HL-60/S4 treated with phorbol 12-myristate 13-acetate at 8.2 ng/mL for 4 days and 3 days (cell line): ENCODE measurements at regions not wholly inside any gene's neighbourhood (a gene's known extent, or its start where the extent isn't known, plus 50 kb on each side); places are given as distances from the start of the nearest gene placed in this dataset.

Experiments
- in situ Hi-C: fragments of 300-500 bp; cut with MboI; formaldehyde crosslinking; loops from 2 replicates; pipeline ENCODE4 v1.15.0; 2022; ENCODE audit warnings: low sequenced_read_pairs

DNA sequence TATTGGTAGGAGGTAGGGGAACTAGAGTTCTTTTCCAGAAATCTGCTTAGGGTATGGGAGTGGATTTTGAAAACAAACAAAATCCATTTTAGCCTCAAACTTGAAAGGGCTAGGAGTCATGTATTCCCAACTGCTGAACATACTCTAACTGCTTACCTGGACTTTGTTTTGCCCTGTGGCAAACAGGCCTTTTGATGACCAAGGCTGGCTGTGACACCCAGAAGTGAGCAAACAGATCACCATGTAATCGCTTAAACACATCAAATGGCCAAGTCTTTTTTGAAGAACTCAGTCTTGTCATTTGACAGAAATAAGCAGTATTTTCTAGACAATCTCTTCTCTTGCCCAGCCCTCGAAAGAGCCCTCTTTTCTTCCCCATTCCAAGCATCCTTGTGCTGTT lies 203.4 kb downstream of the KIT start:
- in situ Hi-C loops: no loop called here

DNA sequence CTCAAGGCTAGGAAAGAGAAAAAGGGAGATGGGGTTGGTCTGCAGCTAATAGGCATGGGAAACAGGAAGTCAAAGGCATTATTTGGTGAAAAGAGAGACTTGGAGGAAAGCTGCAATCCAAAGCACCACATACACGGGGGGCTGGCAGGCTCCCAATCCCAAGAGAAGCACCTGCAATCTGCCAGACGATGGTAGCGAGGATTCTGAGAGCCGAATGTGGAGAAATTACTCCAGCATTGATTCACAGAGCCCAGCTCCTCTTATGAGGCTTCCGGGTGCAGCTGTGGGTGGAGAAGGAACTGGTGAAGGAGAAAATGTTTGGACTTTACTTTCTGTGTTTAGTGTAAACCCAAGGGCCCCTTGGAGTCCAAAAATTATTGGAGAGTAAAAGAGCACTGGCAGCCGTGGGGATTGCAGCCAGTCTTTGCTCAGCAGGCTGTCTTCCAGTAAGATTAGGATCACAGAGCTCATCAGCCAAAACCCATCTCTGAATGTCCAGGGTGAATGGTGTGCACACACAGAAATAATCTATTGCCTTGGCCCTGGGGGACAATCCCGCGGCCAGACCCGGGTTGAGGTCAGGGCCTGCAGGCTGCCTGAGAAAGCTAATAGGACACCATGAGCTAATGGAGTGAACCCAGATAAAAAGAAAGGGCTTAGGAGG lies 197.6 kb downstream of the KIT start:
- in situ Hi-C loops: no loop called here

DNA sequence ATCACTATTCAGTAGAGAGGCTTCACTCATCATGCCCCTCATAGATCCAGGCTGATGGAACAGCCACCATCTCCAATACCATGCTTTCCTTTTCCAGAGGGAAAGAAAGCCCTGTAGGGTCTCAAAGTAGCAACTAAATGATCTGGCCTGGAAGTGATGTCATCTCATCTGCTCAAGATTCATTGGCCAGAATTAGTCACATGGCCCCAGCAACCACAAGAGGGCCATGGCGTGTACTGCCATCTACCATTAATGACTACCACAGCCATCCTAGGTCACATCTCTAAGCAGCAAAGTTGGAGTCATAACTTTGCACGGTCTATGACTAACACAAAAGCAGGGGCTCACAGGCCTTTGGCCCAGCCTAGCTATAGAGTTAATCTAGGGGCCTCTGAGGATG lies 194.8 kb downstream of the KIT start:
- in situ Hi-C loops: no loop called here

DNA sequence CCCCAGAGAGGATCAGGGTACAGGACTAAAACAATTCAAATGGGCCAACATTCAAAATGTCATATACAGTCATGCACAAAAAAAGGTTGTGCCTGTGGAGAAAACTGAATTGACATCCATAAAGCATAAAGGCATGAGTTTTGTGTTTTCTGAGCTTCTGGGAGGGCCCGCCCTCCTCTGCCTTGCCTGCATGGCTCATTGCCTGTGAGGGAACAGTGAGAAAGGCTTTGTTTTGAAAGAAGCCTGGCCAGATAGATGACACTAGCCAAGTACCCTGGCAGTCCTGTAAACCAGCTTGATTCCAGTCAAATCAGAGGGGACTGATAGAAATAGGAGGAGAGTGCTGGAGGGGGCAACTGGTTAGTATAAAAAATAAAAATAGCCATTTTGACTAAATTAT lies 194.3 kb downstream of the KIT start:
- in situ Hi-C loops: no loop called here

DNA sequence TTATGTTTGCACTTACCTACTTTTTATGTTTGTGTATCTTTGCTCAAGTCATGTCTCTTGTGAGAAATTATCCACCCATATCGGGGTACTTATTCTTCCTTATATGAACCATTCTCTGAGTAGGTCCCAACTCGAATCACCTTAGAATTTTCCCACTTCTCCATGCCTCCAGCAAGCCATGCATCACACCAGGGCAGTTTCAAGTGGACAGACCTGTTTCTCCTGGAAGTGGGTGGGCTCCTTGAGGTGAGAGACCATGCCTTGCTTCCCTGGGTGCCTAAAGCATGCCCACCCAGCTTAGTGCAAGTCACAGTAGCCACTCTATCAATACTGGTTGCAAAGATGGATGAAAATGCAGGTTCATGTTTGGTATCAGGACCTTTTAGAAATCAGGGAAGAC lies 187.2 kb downstream of the KIT start:
- in situ Hi-C loops: loop anchor here (25.0 kb wide), 1 partner anchor 158 kb away; no protein-coding TSS in a partner anchor

DNA sequence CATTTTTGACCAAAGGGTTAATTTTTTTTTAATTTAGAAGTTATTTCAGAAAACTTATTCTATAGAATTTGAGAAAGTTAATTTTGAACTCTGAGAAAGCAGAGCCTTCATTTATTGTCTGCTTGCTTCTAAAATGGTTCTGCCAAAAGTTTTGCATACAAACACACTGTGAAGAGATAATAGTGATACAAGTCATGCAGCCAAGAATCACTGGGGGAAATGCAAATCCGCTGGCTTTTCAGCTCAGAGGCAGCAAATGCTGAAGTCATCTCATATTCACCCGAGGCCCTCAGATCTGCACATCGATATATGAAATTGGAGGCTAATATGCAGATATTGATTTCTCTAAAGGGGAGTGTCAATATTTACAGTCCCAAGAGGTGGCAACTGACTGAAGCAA lies 186.2 kb downstream of the KIT start:
- in situ Hi-C loops: loop anchor here (25.0 kb wide), 1 partner anchor 157 kb away; no protein-coding TSS in a partner anchor

DNA sequence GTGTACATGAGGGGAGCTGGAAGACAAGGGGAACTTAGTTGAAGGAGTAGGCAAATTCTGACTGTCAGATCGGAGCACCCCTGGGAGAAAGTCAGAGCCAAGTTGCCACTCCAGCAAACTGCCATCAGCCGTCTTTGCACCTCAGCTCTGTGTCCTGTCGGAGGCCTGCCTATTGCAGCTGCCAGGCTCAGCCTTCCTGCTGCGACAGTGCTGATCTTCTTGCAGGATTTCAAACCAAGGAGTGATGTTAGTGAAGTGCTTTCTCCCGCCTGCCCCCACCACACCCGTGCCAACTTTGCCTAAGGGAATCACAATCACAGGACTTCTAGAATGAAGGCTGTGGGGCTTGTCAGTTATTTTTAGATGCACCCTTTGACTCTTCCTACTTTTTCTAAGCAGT lies 185.3 kb downstream of the KIT start:
- in situ Hi-C loops: loop anchor here (25.0 kb wide), 1 partner anchor 156 kb away; no protein-coding TSS in a partner anchor

DNA sequence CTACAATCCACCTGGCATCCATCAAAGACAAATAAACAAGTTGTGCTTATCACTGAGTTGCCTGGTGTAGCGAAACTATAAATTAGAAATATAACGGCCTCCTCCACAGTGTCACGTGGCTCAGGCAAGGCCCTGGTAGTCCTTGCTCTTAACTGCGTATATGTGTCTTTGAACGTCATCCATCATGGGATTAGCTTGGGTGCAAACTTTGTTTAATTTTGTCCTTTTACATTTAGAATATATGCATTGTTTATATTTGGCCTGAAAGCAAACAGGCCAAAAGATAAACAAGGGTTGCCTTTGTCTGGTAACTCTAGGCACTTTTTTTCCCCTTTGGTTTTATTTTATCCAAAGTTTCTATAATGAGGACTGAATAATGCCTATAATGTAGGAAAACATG lies 184.9 kb downstream of the KIT start:
- in situ Hi-C loops: loop anchor here (25.0 kb wide), 1 partner anchor 155 kb away; no protein-coding TSS in a partner anchor

DNA sequence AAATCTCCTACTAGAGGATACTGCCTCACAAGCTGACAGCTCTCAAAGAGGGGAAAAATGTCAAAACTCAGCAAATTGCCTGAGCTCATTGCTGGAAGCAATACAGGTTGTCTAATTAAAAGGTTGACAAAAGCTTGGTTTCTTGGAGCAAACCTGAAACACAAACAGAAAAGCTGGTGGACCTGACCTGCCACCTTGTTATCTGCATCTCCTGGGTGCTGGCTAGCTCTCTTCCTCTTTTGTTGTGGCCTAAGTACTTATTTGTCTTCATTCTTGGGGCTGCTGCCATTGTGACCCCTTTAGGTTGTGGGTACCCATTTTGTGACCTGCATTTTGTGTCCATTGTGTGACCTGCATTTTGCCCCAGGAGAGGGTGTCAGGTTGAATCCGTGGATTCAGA lies 184.5 kb downstream of the KIT start:
- in situ Hi-C loops: loop anchor here (25.0 kb wide), 1 partner anchor 155 kb away; no protein-coding TSS in a partner anchor

DNA sequence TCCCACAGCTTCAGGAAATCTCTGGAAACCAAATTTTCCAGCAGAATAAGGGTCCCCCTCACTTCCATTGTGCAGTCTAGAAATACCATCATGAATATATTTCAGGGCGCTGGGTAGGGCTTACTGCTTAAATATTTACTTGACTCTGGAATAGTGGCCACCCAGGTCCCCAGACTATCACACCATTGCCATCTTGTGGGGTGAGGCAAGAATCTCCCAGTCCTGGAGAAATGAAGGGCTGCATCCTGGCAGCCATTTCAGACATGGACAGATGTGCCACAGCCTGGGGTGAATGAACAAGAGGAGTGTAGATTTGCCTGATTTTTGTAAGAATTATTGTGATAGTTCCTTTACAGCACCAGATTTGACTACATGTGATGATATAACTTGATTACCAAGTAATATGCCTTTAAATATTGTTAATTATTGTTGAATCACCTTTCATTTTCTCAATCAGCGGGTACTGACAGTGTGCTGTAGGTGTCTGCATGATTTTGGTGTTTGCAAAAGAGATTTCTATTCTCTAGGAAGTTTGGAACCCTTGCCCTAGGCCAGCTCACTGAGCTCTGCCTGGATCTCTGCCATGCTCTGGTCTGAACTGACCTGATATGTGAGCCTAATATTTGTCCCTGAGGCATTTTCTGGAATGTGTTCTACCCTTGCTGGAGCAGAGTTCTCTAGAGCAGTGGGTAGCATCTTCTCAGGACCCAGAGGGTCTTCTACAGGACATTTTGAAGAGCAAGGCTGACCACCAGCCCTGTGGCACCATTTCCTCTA lies 183.4 kb downstream of the KIT start:
- in situ Hi-C loops: loop anchor here (25.0 kb wide), 1 partner anchor 154 kb away; no protein-coding TSS in a partner anchor

DNA sequence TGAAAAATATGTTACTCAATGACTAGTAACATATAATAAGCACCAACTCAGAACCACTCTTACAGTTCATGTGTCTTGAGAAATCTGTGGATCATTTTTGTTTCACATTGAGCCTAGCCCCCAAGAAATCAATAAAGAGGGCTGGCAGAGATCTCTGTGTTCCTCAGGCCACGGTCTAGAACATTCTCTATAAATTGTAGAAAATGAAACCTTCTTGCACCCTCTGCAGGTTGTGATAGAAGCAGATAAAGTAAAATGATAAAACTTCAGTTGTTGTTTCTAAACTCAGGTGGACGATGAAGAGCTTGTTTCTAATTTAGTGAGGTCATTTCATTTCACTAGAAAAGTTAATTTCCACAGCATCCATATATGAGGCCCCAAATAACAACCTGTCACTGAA lies 182.7 kb downstream of the KIT start:
- in situ Hi-C loops: loop anchor here (25.0 kb wide), 1 partner anchor 153 kb away; no protein-coding TSS in a partner anchor

DNA sequence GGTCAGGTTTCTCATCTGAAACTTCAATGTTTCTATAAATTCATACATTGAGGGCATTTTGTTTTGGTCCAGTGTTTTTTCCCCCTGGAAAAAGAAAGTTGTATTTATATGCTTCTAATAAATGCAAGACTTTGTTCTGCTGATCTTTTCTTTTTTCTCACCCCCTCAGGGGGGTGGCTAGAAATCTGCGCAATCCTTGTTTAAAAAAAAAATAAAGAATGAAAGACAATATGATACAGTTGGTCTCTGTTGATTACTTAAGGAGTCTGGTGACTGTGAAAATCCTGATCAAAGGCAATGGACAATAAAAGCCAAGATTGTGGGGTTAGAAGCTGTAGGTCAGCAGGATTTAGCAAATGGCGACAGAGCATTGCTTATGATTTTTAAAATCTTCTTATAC lies 180.5 kb downstream of the KIT start:
- in situ Hi-C loops: loop anchor here (25.0 kb wide), 1 partner anchor 151 kb away; no protein-coding TSS in a partner anchor

DNA sequence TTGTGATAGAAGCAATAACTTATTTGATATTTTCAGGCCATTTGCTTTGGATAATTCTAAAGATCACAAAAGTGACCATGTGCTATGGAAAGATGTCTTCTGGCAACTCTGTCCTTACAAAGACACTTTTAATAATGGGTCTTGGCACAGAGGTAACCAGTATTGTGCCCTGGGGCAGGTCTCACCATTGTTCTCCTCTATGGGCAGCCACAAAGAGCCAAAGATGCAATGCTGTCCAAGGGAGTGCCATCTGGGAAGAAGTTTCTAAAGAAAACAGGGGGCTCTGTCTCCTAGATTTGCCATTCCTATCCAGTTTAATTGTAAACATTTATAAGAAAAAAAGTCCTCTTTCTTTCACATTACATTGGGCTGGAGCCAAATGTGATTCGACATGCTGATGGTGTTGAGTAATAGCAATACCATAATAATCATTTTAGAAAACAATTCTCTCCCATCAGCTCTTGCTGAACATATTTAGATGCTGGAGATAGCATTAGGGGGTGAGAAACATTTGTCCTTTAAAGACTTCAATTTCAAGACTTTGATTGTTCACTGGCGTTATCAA lies 179.9 kb downstream of the KIT start:
- in situ Hi-C loops: loop anchor here (25.0 kb wide), 1 partner anchor 150 kb away; no protein-coding TSS in a partner anchor

DNA sequence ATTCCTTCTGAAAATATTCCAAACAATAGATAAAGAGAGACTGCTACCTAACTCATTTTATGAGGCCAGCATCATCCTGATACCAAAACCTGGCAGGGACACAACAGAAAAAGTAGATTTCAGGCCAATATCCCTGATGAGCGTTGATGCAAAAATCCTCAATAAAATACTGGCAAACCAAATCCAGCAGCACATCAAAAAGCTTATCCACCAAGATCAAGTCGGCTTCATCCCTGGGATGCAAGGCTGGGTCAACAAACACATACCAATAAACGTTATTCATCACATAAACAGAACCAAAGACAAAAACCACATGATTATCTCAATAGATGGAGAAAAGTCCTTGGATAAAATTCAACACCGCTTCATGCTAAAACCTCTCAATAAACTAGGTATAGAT lies 170.6 kb downstream of the KIT start:
- in situ Hi-C loops: loop anchor here (25.0 kb wide), 1 partner anchor 141 kb away; no protein-coding TSS in a partner anchor

DNA sequence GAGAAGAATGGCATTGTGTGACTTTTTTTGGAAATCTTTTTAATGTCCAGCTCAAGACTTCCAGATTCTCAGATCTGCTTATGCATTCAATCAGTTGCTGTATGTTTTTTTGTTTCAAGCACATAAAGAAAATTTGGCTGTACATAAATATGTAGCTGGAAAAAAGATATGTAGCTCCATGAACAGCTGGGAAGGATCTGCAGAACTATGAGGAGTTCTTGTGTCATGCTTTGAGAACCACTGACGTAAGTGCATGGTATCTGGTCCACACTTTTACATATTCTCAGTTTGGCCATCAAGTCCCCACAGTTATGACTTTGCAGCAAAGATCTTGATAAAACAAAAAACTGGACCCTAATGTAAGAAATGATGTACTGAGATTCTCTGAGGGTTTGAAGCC lies 165.9 kb downstream of the KIT start:
- in situ Hi-C loops: no loop called here

DNA sequence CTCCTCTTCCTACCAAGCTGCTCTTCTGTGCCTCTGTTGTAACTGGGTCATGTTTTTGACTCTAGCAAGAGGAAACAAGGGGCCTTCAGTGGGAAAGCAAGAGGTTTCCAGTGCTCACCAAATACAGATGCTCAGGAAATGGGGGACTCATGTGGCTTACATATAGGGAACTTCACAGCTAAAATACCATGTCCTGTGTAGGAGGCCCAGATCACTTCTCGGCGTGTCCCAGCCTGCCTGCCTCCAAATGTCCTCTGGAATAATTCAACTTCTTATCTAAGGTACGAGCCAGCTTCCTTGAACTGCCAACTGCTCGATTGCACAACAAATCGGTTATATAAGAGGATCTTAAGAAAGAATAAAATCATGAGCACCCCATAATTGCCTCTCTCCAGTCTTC lies 161.3 kb downstream of the KIT start:
- in situ Hi-C loops: no loop called here

DNA sequence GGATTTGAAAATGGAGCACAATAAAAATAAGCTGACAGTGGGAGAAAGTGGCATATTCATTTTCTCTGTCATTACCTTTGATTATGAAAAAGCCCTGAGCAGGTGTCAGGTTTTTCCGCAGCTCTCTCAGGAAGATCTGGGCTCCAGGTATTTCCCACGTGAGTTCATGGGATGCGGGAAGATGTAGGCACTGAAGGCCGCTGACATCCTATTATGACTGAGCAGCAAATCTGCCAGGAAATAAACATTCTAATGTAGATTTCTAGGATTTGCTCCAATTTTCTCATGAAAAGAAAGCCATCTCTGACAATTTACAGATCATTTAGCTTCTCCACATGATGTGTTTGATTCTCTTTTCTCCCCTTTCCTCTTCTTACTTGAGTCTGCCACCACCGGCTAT lies 160.7 kb downstream of the KIT start:
- in situ Hi-C loops: no loop called here

DNA sequence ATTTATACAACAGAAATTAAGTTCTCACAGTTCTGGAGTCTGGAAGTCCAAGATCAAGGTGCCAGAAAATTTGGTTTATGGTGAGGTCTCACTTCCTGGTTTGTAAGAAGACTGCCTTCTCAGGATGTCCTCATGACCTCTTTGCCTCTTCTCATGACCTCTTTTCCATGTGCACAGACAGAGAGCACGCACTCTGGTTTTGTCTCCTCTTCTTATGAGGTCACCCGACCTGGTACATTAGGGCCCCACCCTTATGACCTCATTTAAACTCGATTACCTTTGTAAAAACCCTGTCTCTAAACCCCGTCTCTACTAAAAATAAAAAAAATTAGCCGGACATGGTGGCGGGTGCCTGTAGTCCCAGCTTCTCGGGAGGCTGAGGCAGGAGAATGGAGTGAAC lies 155.9 kb downstream of the KIT start:
- in situ Hi-C loops: no loop called here

DNA sequence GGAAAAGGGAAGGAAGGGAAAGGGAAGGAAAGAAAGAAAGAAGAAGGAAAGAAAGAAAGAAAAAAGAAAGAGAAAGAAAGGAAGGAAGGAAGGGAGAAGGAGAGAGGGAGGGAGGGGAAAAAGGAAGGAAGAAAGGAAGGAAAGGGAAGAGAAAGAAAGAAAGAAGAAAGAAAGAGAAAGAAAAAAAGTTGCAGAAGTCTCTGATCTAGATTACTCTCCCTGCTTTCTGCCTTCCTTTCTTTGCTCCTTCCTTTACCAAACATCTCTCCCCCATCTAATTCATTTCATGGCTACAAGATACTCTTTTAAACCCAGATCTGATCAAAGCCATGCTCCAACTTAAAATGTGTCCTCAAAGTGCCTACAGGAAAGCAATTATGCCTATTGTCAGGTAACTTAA lies 148.6 kb downstream of the KIT start:
- in situ Hi-C loops: no loop called here

DNA sequence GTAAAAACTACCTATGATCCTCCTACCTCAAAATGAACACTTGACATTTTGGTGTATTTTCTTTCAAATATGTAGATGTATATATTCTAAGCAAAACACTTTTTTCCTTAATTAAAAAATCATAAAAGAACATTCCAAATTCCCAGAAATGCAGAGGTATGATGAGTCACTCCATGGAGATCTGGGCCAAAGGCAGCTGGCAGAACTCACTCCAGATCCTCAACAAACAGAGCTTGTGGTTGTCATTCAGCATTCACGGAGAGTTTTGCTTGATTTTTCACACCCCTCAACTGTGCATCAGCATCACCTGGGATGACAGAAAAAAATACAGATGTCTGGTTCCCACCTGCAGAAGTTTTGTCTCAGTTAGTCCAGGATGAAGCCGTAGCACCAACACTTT lies 144.6 kb downstream of the KIT start:
- in situ Hi-C loops: no loop called here

DNA sequence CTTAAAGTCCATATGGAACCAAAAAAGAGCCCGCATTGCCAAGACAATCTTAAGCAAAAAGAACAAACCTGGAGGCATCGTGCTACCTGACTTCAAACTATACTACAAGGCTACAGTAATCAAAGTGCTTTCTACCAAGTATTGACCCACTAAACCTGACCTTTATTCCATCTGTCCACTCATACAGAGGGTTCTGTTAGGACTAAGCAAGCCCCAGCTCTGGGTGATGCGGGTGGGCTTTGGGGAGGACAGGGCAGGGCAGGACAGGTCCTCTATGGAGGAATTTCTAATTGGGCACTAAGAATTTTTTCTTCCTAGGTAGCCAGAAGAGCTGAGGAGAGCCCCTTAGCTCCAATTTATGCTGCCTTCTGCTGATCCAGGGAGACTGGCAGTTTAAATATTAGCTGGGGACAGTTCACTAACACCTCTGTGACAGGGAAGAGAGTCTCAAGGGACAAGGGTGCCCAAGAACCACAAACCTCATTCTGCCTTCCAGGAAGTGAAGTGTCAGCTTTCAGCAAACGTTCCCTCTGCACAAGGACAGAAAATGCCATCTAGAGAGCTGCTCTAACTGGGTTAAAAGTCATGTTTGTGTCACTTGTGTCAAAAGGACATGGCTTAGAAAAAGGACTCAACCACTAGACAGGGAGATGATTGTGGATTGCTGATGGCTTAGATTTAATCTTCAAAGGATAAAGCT lies 143.2 kb downstream of the KIT start:
- in situ Hi-C loops: no loop called here
